ENCODE measurements at regions not wholly inside any gene's neighbourhood (a gene's known extent, or its start where the extent isn't known, plus 50 kb on each side); places are given as distances from the start of the nearest gene placed in this dataset.

- Histone ChIP-seq H3K4me3 (no peak overlapping the region), H3K36me3 (no peaks in the 10 kb centered on the region), H3K4me1 (no peaks in the 10 kb centered on the region), H3K27me3 (no peaks in the 10 kb centered on the region), H3K27ac (peak overlapping the region in 1 of 2 donors; percentile 44), H3K9me3 (no peaks in the 10 kb centered on the region)
- intact Hi-C loops (cut with DNase I; ENCODE audit: low total_unique reads), result loop anchor here (10.0 kb wide), 1 partner anchor 71 kb away; no protein-coding TSS in a partner anchor
- no peak for TF ChIP-seq POLR2A (IDR thresholded peaks at IDR 0.05)
- TF ChIP-seq, protein P1, sequence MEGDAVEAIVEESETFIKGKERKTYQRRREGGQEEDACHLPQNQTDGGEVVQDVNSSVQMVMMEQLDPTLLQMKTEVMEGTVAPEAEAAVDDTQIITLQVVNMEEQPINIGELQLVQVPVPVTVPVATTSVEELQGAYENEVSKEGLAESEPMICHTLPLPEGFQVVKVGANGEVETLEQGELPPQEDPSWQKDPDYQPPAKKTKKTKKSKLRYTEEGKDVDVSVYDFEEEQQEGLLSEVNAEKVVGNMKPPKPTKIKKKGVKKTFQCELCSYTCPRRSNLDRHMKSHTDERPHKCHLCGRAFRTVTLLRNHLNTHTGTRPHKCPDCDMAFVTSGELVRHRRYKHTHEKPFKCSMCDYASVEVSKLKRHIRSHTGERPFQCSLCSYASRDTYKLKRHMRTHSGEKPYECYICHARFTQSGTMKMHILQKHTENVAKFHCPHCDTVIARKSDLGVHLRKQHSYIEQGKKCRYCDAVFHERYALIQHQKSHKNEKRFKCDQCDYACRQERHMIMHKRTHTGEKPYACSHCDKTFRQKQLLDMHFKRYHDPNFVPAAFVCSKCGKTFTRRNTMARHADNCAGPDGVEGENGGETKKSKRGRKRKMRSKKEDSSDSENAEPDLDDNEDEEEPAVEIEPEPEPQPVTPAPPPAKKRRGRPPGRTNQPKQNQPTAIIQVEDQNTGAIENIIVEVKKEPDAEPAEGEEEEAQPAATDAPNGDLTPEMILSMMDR (IDR thresholded peaks at IDR 0.05), result no peak
- DNase-seq, result no peak
Measured at GRCh38 chr5:172575816-172576545, 65.1 kb upstream of the NEURL1B start.

DNA sequence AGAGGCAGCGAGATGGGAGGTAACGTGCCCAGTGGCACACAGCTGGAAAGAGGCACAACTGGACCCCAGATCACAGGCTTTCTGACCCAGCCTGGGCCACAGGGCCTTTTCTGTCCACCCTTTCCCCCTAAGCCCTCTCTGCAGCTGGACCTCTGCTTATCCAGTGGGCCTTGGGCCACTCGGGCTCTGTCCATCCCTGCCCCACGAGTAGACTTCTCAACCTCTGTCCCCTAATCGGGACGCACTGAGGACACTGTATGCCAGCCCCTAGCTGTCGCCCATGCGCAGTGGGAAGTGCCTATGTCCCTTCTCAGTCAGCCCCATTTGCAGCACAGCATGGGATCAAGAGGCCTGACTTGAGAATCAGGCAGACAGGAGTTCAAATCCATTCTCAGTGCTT, 65.6 kb upstream of the NEURL1B start:
- no peak overlapping the region for H3K4me3 ChIP-seq
- H3K27me3 ChIP-seq, result no peaks in the 10 kb centered on the region
- TF ChIP-seq POLR2A (IDR thresholded peaks at IDR 0.05), result no peak
- TF ChIP-seq, protein P1 (IDR thresholded peaks at IDR 0.05), result no peak
- intact Hi-C loops (cut with DNase I; ENCODE audit: low total_unique reads), result loop anchor here (10.0 kb wide), 1 partner anchor 71 kb away; no protein-coding TSS in a partner anchor
- H3K4me1 ChIP-seq, result no peaks in the 10 kb centered on the region
- H3K27ac ChIP-seq, result peak overlapping the region in 1 of 2 donors; percentile 44
- no peaks in the 10 kb centered on the region for H3K9me3 ChIP-seq
- H3K36me3 ChIP-seq, result no peaks in the 10 kb centered on the region
- no peak for DNase-seq

DNA sequence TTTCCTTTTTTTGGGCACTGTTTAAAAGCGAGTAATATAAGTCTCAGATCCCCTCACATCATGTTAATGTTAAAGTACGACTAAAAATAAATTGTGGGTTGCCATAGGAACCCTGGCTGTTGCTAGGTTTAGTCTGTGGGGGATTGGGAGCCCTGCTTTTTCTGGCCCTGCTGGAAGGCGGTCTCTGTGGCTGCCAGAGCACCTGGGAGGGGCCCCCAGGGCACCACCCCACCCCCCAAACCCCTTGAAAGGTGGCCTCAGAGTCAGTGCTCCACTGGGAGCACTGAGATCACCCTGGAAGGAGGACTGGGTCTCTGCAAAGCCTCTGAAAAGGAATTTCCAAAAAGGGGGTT, 66.2 kb upstream of the NEURL1B start:
- no peak overlapping the region for H3K4me3 ChIP-seq
- H3K4me1 ChIP-seq, result no peaks in the 10 kb centered on the region
- no peaks in the 10 kb centered on the region for H3K27me3 ChIP-seq
- H3K9me3 ChIP-seq, result no peaks in the 10 kb centered on the region
- DNase-seq, result no peak
- no peaks in the 10 kb centered on the region for H3K36me3 ChIP-seq
- TF ChIP-seq POLR2A (IDR thresholded peaks at IDR 0.05), result no peak
- TF ChIP-seq, protein P1 (IDR thresholded peaks at IDR 0.05), result no peak
- H3K27ac ChIP-seq, result peak overlapping the region; percentile 44 to 55
- intact Hi-C loops (cut with DNase I; ENCODE audit: low total_unique reads), result loop anchor here (10.0 kb wide), 1 partner anchor 70 kb away; no protein-coding TSS in a partner anchor

- no peaks in the 10 kb centered on the region for H3K36me3 ChIP-seq
- H3K4me1 ChIP-seq, result no peaks in the 10 kb centered on the region
- intact Hi-C loops (cut with DNase I; ENCODE audit: low total_unique reads), result loop anchor here (10.0 kb wide), 1 partner anchor 69 kb away; no protein-coding TSS in a partner anchor
- DNase-seq, result no peak
- TF ChIP-seq POLR2A (IDR thresholded peaks at IDR 0.05), result no peak
- TF ChIP-seq, protein P1 (IDR thresholded peaks at IDR 0.05), result no peak
- H3K4me3 ChIP-seq, result no peak overlapping the region
- H3K9me3 ChIP-seq, result no peaks in the 10 kb centered on the region
- H3K27ac ChIP-seq, result peak overlapping the region; percentile 44 to 55
- H3K27me3 ChIP-seq, result no peaks in the 10 kb centered on the region
Measured at GRCh38 chr5:172573986-172574870, 66.8 kb upstream of the NEURL1B start.
